ENCODE measurements at regions not wholly inside any gene's neighbourhood (a gene's known extent, or its start where the extent isn't known, plus 50 kb on each side); places are given as distances from the start of the nearest gene placed in this dataset.

GRCh38 chrX:42839632-42840031 is 61.7 kb upstream of the PPP1R2C start:
- TF ChIP-seq POLR2AphosphoS5 (IDR thresholded peaks at IDR 0.05; ENCODE audit: low read depth, low read length) (no peak), TAF1 (IDR thresholded peaks at IDR 0.05; ENCODE audit: borderline replicate concordance, insufficient read depth, low read length) (no peak), SIN3A (IDR thresholded peaks at IDR 0.05; ENCODE audit: borderline replicate concordance, insufficient read depth, low read length) (no peak)
- TF ChIP-seq, protein P1, sequence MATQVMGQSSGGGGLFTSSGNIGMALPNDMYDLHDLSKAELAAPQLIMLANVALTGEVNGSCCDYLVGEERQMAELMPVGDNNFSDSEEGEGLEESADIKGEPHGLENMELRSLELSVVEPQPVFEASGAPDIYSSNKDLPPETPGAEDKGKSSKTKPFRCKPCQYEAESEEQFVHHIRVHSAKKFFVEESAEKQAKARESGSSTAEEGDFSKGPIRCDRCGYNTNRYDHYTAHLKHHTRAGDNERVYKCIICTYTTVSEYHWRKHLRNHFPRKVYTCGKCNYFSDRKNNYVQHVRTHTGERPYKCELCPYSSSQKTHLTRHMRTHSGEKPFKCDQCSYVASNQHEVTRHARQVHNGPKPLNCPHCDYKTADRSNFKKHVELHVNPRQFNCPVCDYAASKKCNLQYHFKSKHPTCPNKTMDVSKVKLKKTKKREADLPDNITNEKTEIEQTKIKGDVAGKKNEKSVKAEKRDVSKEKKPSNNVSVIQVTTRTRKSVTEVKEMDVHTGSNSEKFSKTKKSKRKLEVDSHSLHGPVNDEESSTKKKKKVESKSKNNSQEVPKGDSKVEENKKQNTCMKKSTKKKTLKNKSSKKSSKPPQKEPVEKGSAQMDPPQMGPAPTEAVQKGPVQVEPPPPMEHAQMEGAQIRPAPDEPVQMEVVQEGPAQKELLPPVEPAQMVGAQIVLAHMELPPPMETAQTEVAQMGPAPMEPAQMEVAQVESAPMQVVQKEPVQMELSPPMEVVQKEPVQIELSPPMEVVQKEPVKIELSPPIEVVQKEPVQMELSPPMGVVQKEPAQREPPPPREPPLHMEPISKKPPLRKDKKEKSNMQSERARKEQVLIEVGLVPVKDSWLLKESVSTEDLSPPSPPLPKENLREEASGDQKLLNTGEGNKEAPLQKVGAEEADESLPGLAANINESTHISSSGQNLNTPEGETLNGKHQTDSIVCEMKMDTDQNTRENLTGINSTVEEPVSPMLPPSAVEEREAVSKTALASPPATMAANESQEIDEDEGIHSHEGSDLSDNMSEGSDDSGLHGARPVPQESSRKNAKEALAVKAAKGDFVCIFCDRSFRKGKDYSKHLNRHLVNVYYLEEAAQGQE (IDR thresholded peaks at IDR 0.05; ENCODE audit: insufficient read depth in 1 of 2, low read depth in 2 of 2, low read length in 2 of 2): no peak
